ENCODE measurements at regions not wholly inside any gene's neighbourhood (a gene's known extent, or its start where the extent isn't known, plus 50 kb on each side); places are given as distances from the start of the nearest gene placed in this dataset.
"Not testable (repeated sequence)": the region's sequence is repeated elsewhere in the genome, so short reads cannot be mapped to it uniquely, and the experiment has no call there.

DNA sequence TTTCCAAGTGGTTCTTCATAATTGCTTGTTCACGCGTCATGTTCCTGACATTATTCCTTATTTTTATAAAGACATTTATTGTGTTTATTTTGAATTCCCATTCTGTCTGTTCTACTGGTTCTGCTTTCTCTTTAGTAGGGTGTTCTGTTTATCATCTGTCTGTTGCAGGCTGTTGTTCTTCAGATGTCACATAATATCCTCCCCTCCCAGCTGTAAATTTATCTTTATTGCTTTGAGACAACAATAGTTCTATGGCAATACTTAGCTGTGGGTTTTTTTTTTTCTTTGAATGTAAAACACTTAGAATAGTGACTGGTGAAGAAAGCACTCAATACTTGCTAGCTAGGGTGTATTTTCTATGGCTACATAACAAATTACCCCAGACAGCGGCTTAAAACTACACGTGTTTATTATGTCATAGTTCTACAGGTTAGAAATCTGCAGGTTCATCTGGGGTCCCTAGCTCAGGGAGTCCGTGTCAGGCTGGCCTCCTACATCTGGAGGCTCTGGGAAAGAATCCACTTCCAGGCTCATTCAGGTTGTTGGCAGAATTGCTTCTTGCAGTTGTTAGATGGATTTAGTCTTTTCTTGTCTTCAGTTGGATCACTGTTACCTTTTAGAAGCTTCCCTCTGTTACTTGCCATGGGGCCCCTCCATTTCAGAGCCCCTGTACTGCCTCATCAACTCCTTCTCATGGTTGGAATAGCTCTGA is 63.4 kb upstream of the ENPEP start:
- ChIA-PET CTCF (interaction anchor here (0.5 kb wide), 1 partner anchor 414 kb away, joined by 4 read pairs; no protein-coding TSS in a partner anchor), POLR2A (ENCODE audit: low non-redundant PET) (no interaction called here)
- no peak for DNase-seq (ENCODE audit: low spot score)
- H3K27ac ChIP-seq: no peak overlapping the region
- TF ChIP-seq, protein P1, sequence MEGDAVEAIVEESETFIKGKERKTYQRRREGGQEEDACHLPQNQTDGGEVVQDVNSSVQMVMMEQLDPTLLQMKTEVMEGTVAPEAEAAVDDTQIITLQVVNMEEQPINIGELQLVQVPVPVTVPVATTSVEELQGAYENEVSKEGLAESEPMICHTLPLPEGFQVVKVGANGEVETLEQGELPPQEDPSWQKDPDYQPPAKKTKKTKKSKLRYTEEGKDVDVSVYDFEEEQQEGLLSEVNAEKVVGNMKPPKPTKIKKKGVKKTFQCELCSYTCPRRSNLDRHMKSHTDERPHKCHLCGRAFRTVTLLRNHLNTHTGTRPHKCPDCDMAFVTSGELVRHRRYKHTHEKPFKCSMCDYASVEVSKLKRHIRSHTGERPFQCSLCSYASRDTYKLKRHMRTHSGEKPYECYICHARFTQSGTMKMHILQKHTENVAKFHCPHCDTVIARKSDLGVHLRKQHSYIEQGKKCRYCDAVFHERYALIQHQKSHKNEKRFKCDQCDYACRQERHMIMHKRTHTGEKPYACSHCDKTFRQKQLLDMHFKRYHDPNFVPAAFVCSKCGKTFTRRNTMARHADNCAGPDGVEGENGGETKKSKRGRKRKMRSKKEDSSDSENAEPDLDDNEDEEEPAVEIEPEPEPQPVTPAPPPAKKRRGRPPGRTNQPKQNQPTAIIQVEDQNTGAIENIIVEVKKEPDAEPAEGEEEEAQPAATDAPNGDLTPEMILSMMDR (conservative IDR thresholded peaks at IDR 0.05; ENCODE audit: low read depth): no peak

DNA sequence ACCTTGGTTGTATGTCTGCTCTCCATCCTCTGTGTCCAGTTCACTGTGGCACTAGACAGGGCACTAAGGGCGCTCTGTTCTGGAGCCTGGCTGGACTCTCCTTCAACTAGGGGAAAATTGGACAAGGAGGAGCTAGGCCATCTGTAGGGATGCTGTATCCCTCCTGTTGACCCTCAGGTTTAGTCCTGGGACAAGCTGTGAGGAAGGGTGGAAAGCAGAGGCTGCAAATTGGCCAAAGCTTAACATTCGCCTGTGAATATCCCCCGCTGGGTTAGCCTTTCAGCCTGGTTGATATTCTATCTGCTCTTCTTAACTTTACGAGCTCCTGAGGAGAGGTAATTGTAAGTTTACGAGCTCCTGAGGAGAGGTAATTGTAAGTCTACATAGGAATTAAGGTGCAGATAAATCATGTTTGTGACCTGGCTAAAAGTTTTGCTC is 64.4 kb upstream of the ENPEP start:
- ChIA-PET CTCF (no interaction called here), POLR2A (ENCODE audit: low non-redundant PET) (no interaction called here)
- no peak overlapping the region for H3K27ac ChIP-seq
- TF ChIP-seq, protein P1 (conservative IDR thresholded peaks at IDR 0.05; ENCODE audit: low read depth): no peak
- no peak for DNase-seq (ENCODE audit: low spot score)

DNA sequence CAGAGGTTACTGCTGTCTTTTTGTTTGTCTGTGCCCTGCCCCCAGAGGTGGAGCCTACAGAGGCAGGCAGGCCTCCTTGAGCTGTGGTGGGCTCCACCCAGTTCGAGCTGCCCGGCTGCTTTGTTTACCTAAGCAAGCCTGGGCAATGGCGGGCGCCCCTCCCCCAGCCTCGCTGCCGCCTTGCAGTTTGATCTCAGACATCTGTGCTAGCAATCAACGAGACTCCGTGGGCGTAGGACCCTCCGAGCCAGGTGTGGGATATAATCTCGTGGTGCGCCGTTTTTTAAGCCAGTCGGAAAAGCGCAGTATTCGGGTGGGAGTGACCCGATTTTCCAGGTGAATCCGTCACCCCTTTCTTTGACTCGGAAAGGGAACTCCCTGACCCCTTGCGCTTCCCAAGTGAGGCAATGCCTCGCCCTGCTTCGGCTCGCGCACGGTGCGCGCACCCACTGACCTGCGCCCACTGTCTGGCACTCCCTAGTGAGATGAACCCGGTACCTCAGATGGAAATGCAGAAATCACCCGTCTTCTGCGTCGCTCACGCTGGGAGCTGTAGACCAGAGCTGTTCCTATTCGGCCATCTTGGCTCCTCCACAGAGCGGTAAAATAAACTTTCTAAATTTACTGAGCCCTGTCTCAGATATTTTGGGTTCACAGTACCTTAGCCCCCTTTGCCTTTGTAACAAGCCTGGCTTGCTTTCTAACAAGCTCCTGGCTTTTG is 64.9 kb upstream of the ENPEP start:
- H3K27ac ChIP-seq; CTCF ChIA-PET; POLR2A ChIA-PET (ENCODE audit: low non-redundant PET); DNase-seq (ENCODE audit: low spot score): not testable (repeated sequence)

DNA sequence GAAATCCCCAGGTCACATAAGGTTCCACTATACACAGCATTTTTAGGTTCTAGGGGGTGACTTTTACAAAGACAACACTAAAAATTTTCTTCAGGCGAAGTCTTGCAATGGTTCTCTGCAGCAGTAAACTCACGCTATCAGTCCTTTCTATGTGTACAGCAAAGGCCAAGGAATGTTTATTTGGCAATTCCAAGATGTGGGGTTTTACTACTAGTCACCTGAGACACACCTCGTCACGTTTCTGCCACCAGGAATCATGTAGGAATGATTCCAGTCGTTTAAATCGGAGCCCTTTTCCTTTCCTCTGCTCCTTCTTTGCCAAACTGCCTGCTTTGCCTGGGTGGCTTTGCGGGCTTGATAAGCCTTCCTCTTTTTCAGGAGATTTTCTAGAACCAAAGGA is 75.9 kb upstream of the ENPEP start:
- CTCF ChIA-PET: no interaction called here
- H3K27ac ChIP-seq: no peak overlapping the region
- POLR2A ChIA-PET (ENCODE audit: low non-redundant PET): no interaction called here
- DNase-seq (ENCODE audit: low spot score): no peak
- TF ChIP-seq, protein P1 (conservative IDR thresholded peaks at IDR 0.05; ENCODE audit: low read depth): no peak

DNA sequence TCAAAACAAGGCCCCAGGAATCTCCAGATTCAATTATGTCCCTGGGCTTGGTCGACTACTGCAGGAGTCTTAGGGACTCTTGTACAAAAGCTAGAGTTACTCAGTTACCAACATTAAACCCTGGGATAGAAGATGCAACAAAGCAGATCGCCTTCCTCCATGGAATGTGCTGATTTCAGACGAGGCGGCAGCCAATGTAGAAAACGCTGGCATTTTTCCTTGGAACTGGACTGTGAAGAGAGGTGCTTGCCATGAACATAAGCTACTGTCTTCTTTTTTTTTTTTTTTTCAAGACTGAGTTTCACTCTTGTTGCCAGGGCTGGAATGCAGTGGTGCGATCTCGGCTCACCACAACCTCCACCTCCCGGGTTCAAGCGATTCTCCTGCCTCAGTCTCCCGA is 76.9 kb upstream of the ENPEP start:
- DNase-seq (ENCODE audit: low spot score); POLR2A ChIA-PET (ENCODE audit: low non-redundant PET); CTCF ChIA-PET; H3K27ac ChIP-seq: not testable (repeated sequence)

DNA sequence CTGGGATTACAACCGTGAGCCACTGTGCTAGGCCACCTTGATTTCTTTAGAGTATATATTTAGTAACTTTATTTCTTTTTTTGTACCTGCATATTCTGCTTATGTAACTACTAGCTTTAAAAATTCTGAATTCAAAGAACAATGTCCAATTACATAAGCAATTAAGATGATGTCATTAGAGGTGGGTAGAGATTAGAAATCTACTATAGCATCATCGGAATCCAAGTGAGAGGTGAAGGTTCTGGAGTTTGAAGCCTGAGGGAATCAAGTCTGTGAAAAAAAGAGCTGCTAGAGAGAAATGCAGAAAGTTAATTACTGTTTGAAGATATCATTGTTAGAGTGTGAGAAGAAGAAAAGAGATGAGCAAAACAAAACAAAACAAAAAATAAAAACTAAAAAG is 79.0 kb upstream of the ENPEP start:
- ChIA-PET CTCF (no interaction called here), POLR2A (ENCODE audit: low non-redundant PET) (no interaction called here)
- no peak overlapping the region for H3K27ac ChIP-seq
- DNase-seq (ENCODE audit: low spot score): no peak
- TF ChIP-seq, protein P1 (conservative IDR thresholded peaks at IDR 0.05; ENCODE audit: low read depth): no peak

DNA sequence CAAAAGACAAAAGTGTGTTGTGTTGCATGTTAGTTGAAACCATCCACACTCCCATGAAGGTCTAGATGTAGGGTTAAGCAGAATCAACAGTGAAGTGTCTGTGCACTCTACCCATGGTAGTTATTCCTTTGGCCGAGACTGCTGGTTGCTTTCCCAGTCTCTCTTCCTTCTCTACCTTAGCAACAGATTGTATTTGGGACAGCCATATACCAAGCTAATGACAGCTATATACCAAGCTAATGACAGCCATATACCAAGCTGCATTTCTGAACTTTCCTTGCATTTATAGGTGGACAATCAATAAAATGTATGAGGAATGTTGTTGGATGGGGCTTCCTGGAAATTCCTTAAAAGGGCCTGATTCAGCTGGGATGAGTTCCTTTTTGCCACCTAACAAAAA is 80.5 kb upstream of the ENPEP start:
- DNase-seq (ENCODE audit: low spot score): no peak
- CTCF ChIA-PET: no interaction called here
- TF ChIP-seq, protein P1 (conservative IDR thresholded peaks at IDR 0.05; ENCODE audit: low read depth): no peak

More for the DNA sequence above, 80.5 kb upstream of the ENPEP start:
- no peak overlapping the region for H3K27ac ChIP-seq
- POLR2A ChIA-PET (ENCODE audit: low non-redundant PET): no interaction called here

Measured in RWPE1 (cell line).